Loucy (cell line): ENCODE measurements at regions not wholly inside any gene's neighbourhood (a gene's known extent, or its start where the extent isn't known, plus 50 kb on each side); places are given as distances from the start of the nearest gene placed in this dataset.

ENCODE experiments used
- EZH2phosphoT487 ChIP-seq: fragments of 200-600 bp; IDR thresholded peaks from 2 replicates; pipeline ENCODE4 v1.6.1; 2018; ENCODE audit warnings: antibody characterized with exemption, mild to moderate bottlenecking, moderate library complexity, borderline replicate concordance
- TF ChIP-seq, protein P1 (sequence below): fragments of 200-600 bp; sonication (generic); conservative IDR thresholded peaks from 2 replicates; pipeline ENCODE4 v1.5.1; 2014; ENCODE audit warnings: mild to moderate bottlenecking, antibody characterized with exemption, low read length

DNA sequence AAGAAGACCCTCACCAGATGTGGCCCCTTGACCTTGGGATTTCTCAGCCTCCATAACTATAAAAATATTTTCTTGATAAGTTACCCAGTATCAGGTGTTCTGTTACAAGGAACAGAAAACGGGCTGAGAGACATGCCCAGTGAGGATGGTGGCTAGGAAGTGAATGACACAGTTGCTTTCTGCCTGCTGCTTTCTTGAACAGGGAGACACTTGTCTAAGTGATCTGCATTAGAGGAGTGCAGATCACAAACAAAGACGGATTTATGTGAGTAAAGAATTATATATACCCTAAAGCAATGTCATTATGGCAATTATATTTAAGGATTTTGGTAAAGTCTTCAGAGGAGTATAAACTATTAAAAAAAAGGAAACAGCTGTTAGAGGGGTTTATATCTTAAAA is 169.2 kb upstream of the AHR start:
- TF ChIP-seq, protein P1, sequence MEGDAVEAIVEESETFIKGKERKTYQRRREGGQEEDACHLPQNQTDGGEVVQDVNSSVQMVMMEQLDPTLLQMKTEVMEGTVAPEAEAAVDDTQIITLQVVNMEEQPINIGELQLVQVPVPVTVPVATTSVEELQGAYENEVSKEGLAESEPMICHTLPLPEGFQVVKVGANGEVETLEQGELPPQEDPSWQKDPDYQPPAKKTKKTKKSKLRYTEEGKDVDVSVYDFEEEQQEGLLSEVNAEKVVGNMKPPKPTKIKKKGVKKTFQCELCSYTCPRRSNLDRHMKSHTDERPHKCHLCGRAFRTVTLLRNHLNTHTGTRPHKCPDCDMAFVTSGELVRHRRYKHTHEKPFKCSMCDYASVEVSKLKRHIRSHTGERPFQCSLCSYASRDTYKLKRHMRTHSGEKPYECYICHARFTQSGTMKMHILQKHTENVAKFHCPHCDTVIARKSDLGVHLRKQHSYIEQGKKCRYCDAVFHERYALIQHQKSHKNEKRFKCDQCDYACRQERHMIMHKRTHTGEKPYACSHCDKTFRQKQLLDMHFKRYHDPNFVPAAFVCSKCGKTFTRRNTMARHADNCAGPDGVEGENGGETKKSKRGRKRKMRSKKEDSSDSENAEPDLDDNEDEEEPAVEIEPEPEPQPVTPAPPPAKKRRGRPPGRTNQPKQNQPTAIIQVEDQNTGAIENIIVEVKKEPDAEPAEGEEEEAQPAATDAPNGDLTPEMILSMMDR, result no peak
- TF ChIP-seq EZH2phosphoT487, result no peak
